Keratinocyte (primary cell): ENCODE measurements at regions not wholly inside any gene's neighbourhood (a gene's known extent, or its start where the extent isn't known, plus 50 kb on each side); places are given as distances from the start of the nearest gene placed in this dataset.

ENCODE experiments used
- EZH2 ChIP-seq: IDR thresholded peaks from one replicate; pipeline ENCODE4 v1.6.1; 2012; ENCODE audit warnings: inconsistent platforms, mild to moderate bottlenecking, low read length, moderate library complexity
- TF ChIP-seq, protein P1 (sequence below), 3 experiments: IDR thresholded peaks in 1 of 3; conservative IDR thresholded peaks in 1 of 3; optimal IDR thresholded peaks in 1 of 3; 2 replicates in 2 of 3; 3 replicates in 1 of 3; pipeline versions ENCODE3 to v1.5.1; 2011; ENCODE audit warnings: low read length in 3 of 3, mild to moderate bottlenecking in 3 of 3, moderate library complexity in 2 of 3, control low read depth in 1 of 3, inconsistent platforms in 1 of 3; ENCODE audit not compliant: insufficient read depth in 2 of 3; ENCODE audit errors: extremely low read depth in 1 of 3

- TF ChIP-seq EZH2 = no peak
- TF ChIP-seq, protein P1, sequence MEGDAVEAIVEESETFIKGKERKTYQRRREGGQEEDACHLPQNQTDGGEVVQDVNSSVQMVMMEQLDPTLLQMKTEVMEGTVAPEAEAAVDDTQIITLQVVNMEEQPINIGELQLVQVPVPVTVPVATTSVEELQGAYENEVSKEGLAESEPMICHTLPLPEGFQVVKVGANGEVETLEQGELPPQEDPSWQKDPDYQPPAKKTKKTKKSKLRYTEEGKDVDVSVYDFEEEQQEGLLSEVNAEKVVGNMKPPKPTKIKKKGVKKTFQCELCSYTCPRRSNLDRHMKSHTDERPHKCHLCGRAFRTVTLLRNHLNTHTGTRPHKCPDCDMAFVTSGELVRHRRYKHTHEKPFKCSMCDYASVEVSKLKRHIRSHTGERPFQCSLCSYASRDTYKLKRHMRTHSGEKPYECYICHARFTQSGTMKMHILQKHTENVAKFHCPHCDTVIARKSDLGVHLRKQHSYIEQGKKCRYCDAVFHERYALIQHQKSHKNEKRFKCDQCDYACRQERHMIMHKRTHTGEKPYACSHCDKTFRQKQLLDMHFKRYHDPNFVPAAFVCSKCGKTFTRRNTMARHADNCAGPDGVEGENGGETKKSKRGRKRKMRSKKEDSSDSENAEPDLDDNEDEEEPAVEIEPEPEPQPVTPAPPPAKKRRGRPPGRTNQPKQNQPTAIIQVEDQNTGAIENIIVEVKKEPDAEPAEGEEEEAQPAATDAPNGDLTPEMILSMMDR (optimal IDR thresholded peaks at IDR 0.05 in 1 of 3, IDR thresholded peaks at IDR 0.05 in 1 of 3, conservative IDR thresholded peaks at IDR 0.05 in 1 of 3; ENCODE audit: extremely low read depth in 1 of 3, insufficient read depth in 2 of 3, low read length in 3 of 3) = no peak
Measured at GRCh38 chr7:124553502-124553901, 212.1 kb downstream of the GPR37 start.
